Sigmoid colon (tissue), 4 donors: ENCODE measurements at regions not wholly inside any gene's neighbourhood (a gene's known extent, or its start where the extent isn't known, plus 50 kb on each side); places are given as distances from the start of the nearest gene placed in this dataset.

ENCODE experiments used
- CTCF ChIP-seq, 4 experiments: fragments of 450-650 bp in 3 of 4; fragments of 200-600 bp in 1 of 4; IDR thresholded peaks; one replicate each; pipeline ENCODE4 v1.5.1; 2016 to 2019; ENCODE audit warnings: antibody characterized with exemption in 4 of 4, mild to moderate bottlenecking in 3 of 4, moderate library complexity in 2 of 4
- POLR2A ChIP-seq, 2 donors: fragments of 450-650 bp; IDR thresholded peaks; one replicate each; pipeline ENCODE4 v1.6.1; 2016; ENCODE audit warnings: antibody characterized with exemption in 2 of 2, mild to moderate bottlenecking in 2 of 2, moderate library complexity in 2 of 2
- POLR2AphosphoS5 ChIP-seq, 4 donors: sonication (generic); formaldehyde crosslinking; IDR thresholded peaks; one replicate each; pipeline ENCODE4 v1.6.1; 2017; ENCODE audit warnings: antibody characterized with exemption in 4 of 4

- TF ChIP-seq CTCF (IDR thresholded peaks at IDR 0.05) (no peak), POLR2A (IDR thresholded peaks at IDR 0.05) (no peak), POLR2AphosphoS5 (IDR thresholded peaks at IDR 0.05) (no peak)
Observed at GRCh38 chr6:78502386-78502887, 364.9 kb upstream of the IRAK1BP1 start.
